AG10803 (cell line): ENCODE measurements at regions not wholly inside any gene's neighbourhood (a gene's known extent, or its start where the extent isn't known, plus 50 kb on each side); places are given as distances from the start of the nearest gene placed in this dataset.

Source experiments
- DNase-seq: peaks from one replicate; pipeline ENCODE4 v3.0.0; 2010; ENCODE audit warnings: low read depth
- H3K4me3 ChIP-seq: 2 replicates; pipeline ENCODE4 v1.5.1; 2011; ENCODE audit warnings: mild to moderate bottlenecking, low read length, control low read depth
- CTCF ChIP-seq: conservative IDR thresholded peaks from 2 replicates; pipeline ENCODE4 v1.5.1; 2011; ENCODE audit warnings: mild to moderate bottlenecking, low read length, control low read depth, inconsistent platforms

GRCh38 chr17:73711916-73712315 is 67.7 kb upstream of the SDK2 start:
- DNase-seq = no peak
- no peak for TF ChIP-seq CTCF
- no peak overlapping the region for H3K4me3 ChIP-seq

DNA sequence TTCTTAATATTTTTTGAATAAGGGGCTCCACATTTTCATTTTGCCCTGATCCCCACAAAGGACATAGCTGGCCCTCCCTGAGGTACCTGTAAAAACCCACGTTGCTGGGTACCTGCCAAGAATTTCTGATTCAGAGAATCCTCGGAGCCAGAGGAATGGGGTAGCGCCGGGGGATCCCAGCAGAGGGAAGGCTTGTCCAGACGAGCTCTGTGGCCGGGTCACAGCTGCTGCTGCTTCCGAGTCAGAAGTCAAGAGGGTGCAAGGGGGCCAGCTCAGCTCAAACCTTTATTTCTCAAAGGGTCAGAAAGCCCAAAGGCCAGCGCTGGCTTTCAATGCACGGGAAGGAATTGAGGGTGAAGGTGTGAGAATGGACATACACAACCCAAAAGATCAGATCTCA is 68.9 kb upstream of the SDK2 start:
- TF ChIP-seq CTCF = no peak
- no peak for DNase-seq
- no peak overlapping the region for H3K4me3 ChIP-seq

DNA sequence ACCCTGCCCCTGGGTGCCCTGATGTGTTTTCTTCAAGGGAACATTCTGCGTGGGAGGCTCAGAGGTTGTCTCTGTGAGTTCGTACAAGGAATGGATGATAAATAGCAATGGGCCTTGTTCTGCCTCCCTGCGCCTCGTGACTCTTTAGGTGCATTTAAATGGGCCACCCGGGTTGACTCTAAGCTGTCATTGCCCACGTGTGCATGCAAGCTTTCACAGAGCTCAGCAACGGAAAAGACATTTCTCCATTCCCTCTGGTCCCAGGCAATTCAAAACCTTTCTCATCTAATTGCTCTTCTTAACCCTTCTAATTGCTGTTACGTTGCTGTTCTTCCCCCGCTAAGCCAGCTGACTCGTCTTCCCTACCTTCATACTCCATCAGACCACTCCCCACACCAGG is 71.5 kb upstream of the SDK2 start:
- DNase-seq = no peak
- no peak for TF ChIP-seq CTCF
- no peak overlapping the region for H3K4me3 ChIP-seq

DNA sequence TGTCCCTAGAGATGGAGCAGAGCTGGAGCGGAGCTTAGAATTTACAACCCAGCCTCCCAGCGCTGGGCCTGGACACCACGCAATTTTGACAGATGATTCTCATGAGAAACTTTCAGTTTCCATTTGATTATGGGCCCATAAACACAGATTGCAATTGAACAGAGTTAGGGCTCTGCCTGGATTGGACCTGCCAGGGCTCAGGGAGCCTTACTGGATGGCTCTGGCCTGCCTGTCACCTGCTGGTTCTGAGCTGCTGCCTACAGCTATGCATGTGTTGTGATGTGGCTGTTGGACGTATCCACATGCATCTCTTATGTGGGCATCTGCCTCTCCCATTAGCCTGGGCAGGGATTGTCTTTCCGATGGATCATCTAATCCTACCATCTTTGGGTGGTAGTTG is 73.4 kb upstream of the SDK2 start:
- H3K4me3 ChIP-seq = no peak overlapping the region
- no peak for DNase-seq
- TF ChIP-seq CTCF = no peak

- no peak overlapping the region for H3K4me3 ChIP-seq
- DNase-seq = no peak
- TF ChIP-seq CTCF = no peak
Measured at GRCh38 chr17:73718362-73718761, 74.1 kb upstream of the SDK2 start.

GRCh38 chr17:73718912-73719311 is 74.7 kb upstream of the SDK2 start:
- no peak overlapping the region for H3K4me3 ChIP-seq
- DNase-seq = no peak
- TF ChIP-seq CTCF = no peak

- no peak for DNase-seq
- no peak overlapping the region for H3K4me3 ChIP-seq
- TF ChIP-seq CTCF = no peak
Measured at GRCh38 chr17:73719588-73720071, 75.4 kb upstream of the SDK2 start.
